HG03159 (cell line): ENCODE measurements at regions not wholly inside any gene's neighbourhood (a gene's known extent, or its start where the extent isn't known, plus 50 kb on each side); places are given as distances from the start of the nearest gene placed in this dataset.
"Not testable (repeated sequence)": the region's sequence is repeated elsewhere in the genome, so short reads cannot be mapped to it uniquely, and the experiment has no call there.

ENCODE experiments used
- ATAC-seq: cut with Tn5 transposase; IDR thresholded peaks from one replicate; pipeline ENCODE4 v1.9.1; 2021; ENCODE audit warnings: mild to moderate bottlenecking, moderate library complexity; ENCODE audit not compliant: unreplicated experiment

GRCh38 chr15:96638793-96639192 is 308.3 kb downstream of the NR2F2 start:
- no peak for ATAC-seq

- ATAC-seq: no peak
Measured at GRCh38 chr15:96645796-96646195, 315.3 kb downstream of the NR2F2 start.

- no peak for ATAC-seq
Measured at GRCh38 chr15:96648866-96649265, 318.4 kb downstream of the NR2F2 start.

GRCh38 chr15:96657096-96657495 is 326.6 kb downstream of the NR2F2 start:
- no peak for ATAC-seq

DNA sequence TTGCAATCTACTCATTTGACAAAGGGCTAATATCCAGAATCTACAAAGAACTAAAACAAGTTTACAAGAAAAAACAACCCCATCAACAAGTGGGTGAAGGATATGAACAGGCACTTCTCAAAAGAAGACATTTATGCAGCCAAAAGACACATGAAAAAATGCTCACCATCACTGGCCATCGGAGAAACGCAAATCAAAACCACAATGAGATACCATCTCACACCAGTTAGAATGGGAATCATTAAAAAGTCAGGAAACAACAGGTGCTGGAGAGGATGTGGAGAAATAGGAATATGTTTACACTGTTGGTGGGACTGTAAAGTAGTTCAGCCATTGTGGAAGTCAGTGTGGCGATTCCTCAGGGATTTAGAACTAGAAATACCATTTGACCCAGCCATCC is 336.5 kb downstream of the NR2F2 start:
- ATAC-seq: not testable (repeated sequence)

GRCh38 chr15:96670389-96670788 is 339.9 kb downstream of the NR2F2 start:
- ATAC-seq: no peak

- ATAC-seq: no peak
Measured at GRCh38 chr15:96672629-96673028, 342.1 kb downstream of the NR2F2 start.

DNA sequence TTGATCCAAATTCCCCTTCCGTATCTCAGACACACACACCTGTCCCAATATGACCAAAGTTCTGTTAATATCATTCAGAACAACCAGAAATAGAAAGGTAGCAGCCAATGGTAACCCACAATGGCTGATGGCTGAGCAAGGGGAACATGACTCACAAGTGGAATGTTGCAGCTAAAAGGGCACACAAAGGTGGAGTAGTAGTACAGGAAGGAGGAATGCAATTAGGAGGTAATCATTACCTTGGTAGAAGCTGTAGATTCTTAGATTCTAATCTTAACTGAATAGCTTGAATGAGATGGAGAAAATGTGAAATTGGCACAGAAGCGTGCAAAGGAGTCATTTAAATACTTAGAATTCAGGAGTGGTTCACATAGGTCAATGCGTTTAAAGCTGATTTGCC is 347.9 kb downstream of the NR2F2 start:
- no peak for ATAC-seq

- ATAC-seq: no peak
Measured at GRCh38 chr15:96687388-96688107, 357.0 kb downstream of the NR2F2 start.

- no peak for ATAC-seq
Measured at GRCh38 chr15:96690733-96691132, 360.2 kb downstream of the NR2F2 start.

GRCh38 chr15:96692826-96693225 is 362.3 kb downstream of the NR2F2 start:
- no peak for ATAC-seq

- no peak for ATAC-seq
Measured at GRCh38 chr15:96693515-96693914, 363.0 kb downstream of the NR2F2 start.

DNA sequence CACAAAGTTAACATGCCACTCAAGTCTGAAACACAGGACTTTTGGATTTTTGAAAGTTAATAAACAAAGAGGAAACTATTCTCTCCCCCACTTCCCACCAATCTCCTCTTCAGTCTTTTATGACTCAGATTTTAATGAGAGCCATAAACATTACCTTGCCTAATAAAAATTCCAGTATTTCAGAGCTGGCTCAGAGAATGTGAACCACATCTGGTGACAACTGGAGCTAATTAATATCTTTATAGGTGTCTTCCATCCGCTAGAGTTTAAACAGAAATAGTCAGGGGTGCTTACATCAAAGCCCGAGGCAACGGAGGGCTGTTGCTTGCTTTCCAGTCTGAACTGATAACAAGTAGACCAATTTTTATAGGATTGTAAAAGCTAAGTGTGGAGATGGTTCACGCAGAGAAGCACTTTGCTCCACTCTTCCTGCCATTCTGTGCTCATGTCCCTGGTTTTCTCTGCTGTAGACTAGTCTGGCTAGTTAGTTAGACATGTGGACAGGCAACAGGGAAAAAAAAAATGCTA is 363.6 kb downstream of the NR2F2 start:
- ATAC-seq: no peak

DNA sequence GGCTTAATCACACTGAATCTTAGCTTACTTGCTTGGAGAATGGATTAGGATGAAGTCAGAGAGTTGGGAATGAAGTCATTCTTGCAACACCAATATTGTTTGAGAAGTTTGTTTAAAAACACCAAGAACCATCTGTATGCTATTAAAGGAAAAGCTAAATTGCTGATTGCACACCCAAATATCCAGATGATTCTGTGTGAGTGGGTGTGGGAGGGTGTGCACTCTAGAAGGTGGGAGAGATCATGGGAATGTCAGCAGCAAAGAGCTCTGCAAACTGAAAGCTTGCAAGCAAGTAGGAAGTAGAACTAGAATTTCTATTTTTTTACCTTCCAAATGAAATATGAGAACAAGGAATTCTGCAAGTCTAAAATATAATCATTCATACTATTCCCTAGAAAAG is 364.9 kb downstream of the NR2F2 start:
- ATAC-seq: no peak

- no peak for ATAC-seq
Measured at GRCh38 chr15:96699871-96700401, 369.4 kb downstream of the NR2F2 start.

- ATAC-seq: no peak
Measured at GRCh38 chr15:96700555-96700954, 370.1 kb downstream of the NR2F2 start.

- ATAC-seq: no peak
Measured at GRCh38 chr15:96701443-96701842, 370.9 kb downstream of the NR2F2 start.

DNA sequence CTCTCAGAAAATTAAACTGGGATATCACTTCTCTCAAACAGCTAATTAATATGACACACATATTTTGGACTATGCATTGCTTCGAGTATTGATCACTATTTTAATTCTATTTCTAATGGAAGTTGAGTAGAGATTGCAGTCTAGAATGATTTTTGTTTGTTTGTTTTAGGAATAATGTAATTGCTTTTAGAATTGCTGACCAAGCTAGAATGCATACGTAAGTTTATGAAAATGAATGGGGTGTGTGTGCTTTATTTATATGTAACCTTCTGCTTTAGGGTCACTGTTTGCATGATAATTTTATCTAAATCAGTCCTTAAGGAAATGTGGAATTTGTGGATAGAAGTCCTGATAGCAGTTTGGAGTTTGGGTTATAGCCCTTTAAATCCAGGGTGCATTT is 371.4 kb downstream of the NR2F2 start:
- ATAC-seq: no peak

- no peak for ATAC-seq
Measured at GRCh38 chr15:96702589-96702988, 372.1 kb downstream of the NR2F2 start.

DNA sequence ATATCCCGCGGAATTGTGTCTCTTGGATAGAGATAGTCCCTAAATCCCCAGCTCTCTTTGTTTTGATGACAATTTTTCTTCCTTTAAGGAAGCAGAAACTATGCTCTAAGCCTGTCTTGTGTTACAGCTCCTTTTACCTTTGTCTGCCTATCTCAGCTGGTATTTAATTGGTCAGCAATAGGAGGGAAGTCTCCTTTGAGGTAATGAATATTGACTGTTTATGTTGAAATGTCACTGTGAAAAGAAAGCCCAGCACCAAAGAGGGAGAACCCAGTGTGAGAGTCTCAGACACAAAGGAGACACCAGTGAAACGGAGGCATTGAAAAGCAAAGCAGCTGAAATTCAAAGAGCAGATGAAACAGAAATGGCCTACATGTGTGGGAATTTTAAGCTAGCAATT is 372.6 kb downstream of the NR2F2 start:
- no peak for ATAC-seq

- ATAC-seq: no peak
Measured at GRCh38 chr15:96703794-96704550, 373.5 kb downstream of the NR2F2 start.

GRCh38 chr15:96716075-96716474 is 385.6 kb downstream of the NR2F2 start:
- ATAC-seq: no peak
